K562 (cell line): ENCODE measurements at regions not wholly inside any gene's neighbourhood (a gene's known extent, or its start where the extent isn't known, plus 50 kb on each side); places are given as distances from the start of the nearest gene placed in this dataset.

Experiments
- CEBPB ChIP-seq: fragments of 450-650 bp; IDR thresholded peaks from 2 replicates; pipeline ENCODE4 v1.6.1; 2016; ENCODE audit warnings: missing genetic modification characterization, missing compliant biosample characterization
- JUND ChIP-seq, 2 experiments: IDR thresholded peaks; 2 replicates in 1 of 2; 3 replicates in 1 of 2; pipeline ENCODE4 v1.6.1; 2011; ENCODE audit warnings: borderline replicate concordance in 2 of 2, low read depth in 2 of 2, low read length in 2 of 2, improper control_type of control experiment in 1 of 2, missing biosample characterization in 1 of 2, missing genetic modification characterization in 1 of 2, missing genetic modification reagents in 1 of 2
- MXI1 ChIP-seq: IDR thresholded peaks from 2 replicates; pipeline ENCODE4 v1.6.1; 2011; ENCODE audit warnings: low read depth, mild to moderate bottlenecking, improper control_type of control experiment, low read length
- POLR2A ChIP-seq: fragments of 450-650 bp; conservative IDR thresholded peaks from 2 replicates; pipeline ENCODE4 v1.6.1; 2016
- POU5F1 ChIP-seq: fragments of 150-350 bp; IDR thresholded peaks from 2 replicates; pipeline ENCODE4 v1.6.1; 2014; ENCODE audit warnings: borderline replicate concordance, low read length, low read depth, mild to moderate bottlenecking; ENCODE audit not compliant: partially characterized antibody
- RNF2 ChIP-seq: sonication (generic); IDR thresholded peaks from 2 replicates; pipeline ENCODE4 v1.6.1; 2016
- TEAD1 ChIP-seq, 2 experiments: fragments of 450-650 bp in 1 of 2; sonication (generic) in 1 of 2; formaldehyde crosslinking; IDR thresholded peaks; 2 replicates each; pipeline versions ENCODE4 v1.4.0 to v1.8.0; 2020 to 2022; ENCODE audit warnings: mild to moderate bottlenecking in 2 of 2, missing genetic modification reagents in 1 of 2
- ZBTB1 ChIP-seq: sonication (generic); formaldehyde crosslinking; IDR thresholded peaks from 2 replicates; pipeline ENCODE4 v1.8.1; 2023; ENCODE audit warnings: missing genetic modification reagents, low read depth, mild to moderate bottlenecking, borderline replicate concordance
- ZNF274 ChIP-seq: IDR thresholded peaks from 2 replicates; pipeline ENCODE4 v1.6.1; 2011; ENCODE audit warnings: low read depth, mild to moderate bottlenecking, low read length, moderate library complexity, borderline replicate concordance
- ZNF354B ChIP-seq: fragments of 250-450 bp; sonication (Bioruptor Pico); IDR thresholded peaks from 2 replicates; pipeline ENCODE4 v1.4.0; 2020
- TF ChIP-seq, protein P1 (sequence below): sonication (generic); formaldehyde crosslinking; IDR thresholded peaks from 2 replicates; pipeline ENCODE4 v1.8.1; 2023; ENCODE audit warnings: mild to moderate bottlenecking, missing genetic modification reagents
- TF ChIP-seq, protein P2 (sequence below): fragments of 450-650 bp; formaldehyde crosslinking; IDR thresholded peaks from 2 replicates; pipeline ENCODE4 v1.4.0; 2020; ENCODE audit warnings: mild to moderate bottlenecking, mixed read lengths

DNA sequence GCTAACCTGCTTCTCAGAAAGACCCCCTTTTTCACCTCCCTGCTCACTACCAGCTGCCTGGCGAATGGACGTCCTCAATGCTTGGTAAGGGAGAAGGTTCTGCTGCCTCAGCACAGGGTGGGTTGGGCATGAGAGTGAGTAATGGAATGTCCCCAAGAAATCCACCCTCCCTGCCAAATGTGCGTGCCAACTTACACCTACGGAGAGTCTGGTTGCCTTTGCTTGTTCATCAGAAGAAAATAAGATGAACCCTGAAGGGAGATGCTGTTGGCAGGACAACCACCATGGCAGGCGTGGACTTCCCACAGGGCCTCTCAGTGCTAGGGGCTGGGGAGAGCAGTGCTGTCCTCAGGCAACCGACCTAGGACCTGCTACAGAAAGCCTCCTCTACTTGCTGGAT lies 106.0 kb downstream of the XCL2 start:
- TF ChIP-seq JUND (IDR thresholded peaks at IDR 0.05; ENCODE audit: borderline replicate concordance, low read depth, low read length) (no peak), JUND (tag; IDR thresholded peaks at IDR 0.05; ENCODE audit: borderline replicate concordance, low read depth, low read length) (no peak), POLR2A (no peak), RNF2 (no peak), ZBTB1 (CRISPR knock-in tag) (no peak), CEBPB (tag) (no peak), ZNF354B (no peak), ZNF274 (no peak), TEAD1 (CRISPR knock-in tag; IDR thresholded peaks at IDR 0.05) (no peak), MXI1 (no peak), POU5F1 (no peak)
- TF ChIP-seq, protein P1, sequence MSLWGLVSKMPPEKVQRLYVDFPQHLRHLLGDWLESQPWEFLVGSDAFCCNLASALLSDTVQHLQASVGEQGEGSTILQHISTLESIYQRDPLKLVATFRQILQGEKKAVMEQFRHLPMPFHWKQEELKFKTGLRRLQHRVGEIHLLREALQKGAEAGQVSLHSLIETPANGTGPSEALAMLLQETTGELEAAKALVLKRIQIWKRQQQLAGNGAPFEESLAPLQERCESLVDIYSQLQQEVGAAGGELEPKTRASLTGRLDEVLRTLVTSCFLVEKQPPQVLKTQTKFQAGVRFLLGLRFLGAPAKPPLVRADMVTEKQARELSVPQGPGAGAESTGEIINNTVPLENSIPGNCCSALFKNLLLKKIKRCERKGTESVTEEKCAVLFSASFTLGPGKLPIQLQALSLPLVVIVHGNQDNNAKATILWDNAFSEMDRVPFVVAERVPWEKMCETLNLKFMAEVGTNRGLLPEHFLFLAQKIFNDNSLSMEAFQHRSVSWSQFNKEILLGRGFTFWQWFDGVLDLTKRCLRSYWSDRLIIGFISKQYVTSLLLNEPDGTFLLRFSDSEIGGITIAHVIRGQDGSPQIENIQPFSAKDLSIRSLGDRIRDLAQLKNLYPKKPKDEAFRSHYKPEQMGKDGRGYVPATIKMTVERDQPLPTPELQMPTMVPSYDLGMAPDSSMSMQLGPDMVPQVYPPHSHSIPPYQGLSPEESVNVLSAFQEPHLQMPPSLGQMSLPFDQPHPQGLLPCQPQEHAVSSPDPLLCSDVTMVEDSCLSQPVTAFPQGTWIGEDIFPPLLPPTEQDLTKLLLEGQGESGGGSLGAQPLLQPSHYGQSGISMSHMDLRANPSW: no peak
- TF ChIP-seq, protein P2, sequence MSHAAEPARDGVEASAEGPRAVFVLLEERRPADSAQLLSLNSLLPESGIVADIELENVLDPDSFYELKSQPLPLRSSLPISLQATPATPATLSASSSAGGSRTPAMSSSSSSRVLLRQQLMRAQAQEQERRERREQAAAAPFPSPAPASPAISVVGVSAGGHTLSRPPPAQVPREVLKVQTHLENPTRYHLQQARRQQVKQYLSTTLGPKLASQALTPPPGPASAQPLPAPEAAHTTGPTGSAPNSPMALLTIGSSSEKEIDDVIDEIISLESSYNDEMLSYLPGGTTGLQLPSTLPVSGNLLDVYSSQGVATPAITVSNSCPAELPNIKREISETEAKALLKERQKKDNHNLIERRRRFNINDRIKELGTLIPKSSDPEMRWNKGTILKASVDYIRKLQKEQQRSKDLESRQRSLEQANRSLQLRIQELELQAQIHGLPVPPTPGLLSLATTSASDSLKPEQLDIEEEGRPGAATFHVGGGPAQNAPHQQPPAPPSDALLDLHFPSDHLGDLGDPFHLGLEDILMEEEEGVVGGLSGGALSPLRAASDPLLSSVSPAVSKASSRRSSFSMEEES (CRISPR knock-in tag): no peak
